ENCODE measurements at regions not wholly inside any gene's neighbourhood (a gene's known extent, or its start where the extent isn't known, plus 50 kb on each side); places are given as distances from the start of the nearest gene placed in this dataset.

GRCh38 chr10:4351723-4352413, 474.1 kb upstream of the AKR1E2 start:
- no peak for TF ChIP-seq EZH2 (IDR thresholded peaks at IDR 0.05; ENCODE audit: low read length)
- TF ChIP-seq, protein P1, sequence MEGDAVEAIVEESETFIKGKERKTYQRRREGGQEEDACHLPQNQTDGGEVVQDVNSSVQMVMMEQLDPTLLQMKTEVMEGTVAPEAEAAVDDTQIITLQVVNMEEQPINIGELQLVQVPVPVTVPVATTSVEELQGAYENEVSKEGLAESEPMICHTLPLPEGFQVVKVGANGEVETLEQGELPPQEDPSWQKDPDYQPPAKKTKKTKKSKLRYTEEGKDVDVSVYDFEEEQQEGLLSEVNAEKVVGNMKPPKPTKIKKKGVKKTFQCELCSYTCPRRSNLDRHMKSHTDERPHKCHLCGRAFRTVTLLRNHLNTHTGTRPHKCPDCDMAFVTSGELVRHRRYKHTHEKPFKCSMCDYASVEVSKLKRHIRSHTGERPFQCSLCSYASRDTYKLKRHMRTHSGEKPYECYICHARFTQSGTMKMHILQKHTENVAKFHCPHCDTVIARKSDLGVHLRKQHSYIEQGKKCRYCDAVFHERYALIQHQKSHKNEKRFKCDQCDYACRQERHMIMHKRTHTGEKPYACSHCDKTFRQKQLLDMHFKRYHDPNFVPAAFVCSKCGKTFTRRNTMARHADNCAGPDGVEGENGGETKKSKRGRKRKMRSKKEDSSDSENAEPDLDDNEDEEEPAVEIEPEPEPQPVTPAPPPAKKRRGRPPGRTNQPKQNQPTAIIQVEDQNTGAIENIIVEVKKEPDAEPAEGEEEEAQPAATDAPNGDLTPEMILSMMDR (optimal IDR thresholded peaks at IDR 0.05 in 1 of 3, IDR thresholded peaks at IDR 0.05 in 1 of 3, conservative IDR thresholded peaks at IDR 0.05 in 1 of 3; ENCODE audit: extremely low read depth in 1 of 3, insufficient read depth in 2 of 3, low read length in 3 of 3): no peak

Data from keratinocyte (primary cell).